Right atrium auricular region (tissue), 2 donors: ENCODE measurements at regions not wholly inside any gene's neighbourhood (a gene's known extent, or its start where the extent isn't known, plus 50 kb on each side); places are given as distances from the start of the nearest gene placed in this dataset.
"Not testable (repeated sequence)": the region's sequence is repeated elsewhere in the genome, so short reads cannot be mapped to it uniquely, and the experiment has no call there.

Experiments used
- DNase-seq: peaks from one replicate; pipeline ENCODE4 v3.0.0-alpha.2; 2019; ENCODE audit warnings: low spot score
- H3K27ac ChIP-seq, 2 donors: fragments of 200-600 bp; sonication (generic); 1 replicate in 1 of 2; 2 replicates in 1 of 2; pipeline ENCODE4 v1.5.1; 2016 to 2019
- H3K27me3 ChIP-seq, 2 donors: fragments of 200-600 bp; sonication (generic); one replicate each; pipeline versions ENCODE4 v1.5.1 to v1.6.0; 2017 to 2019
- H3K36me3 ChIP-seq: fragments of 200-600 bp; sonication (generic); one replicate; pipeline ENCODE4 v1.5.1; 2016
- H3K4me1 ChIP-seq, 2 donors: fragments of 200-600 bp; sonication (generic); one replicate each; pipeline versions ENCODE4 v1.5.1 to v1.6.0; 2017 to 2019
- H3K4me3 ChIP-seq, 2 donors: fragments of 200-600 bp; sonication (generic); 1 replicate in 1 of 2; 2 replicates in 1 of 2; pipeline ENCODE4 v1.5.1; 2017 to 2019; ENCODE audit warnings: mild to moderate bottlenecking in 1 of 2, moderate library complexity in 1 of 2
- H3K9me3 ChIP-seq, 2 donors: fragments of 200-600 bp; sonication (generic); one replicate each; pipeline ENCODE4 v1.5.1; 2019
- CTCF ChIP-seq, 2 donors: fragments of 200-600 bp; sonication (generic); IDR thresholded peaks; one replicate each; pipeline ENCODE4 v1.5.1; 2019; ENCODE audit warnings: antibody characterized with exemption in 2 of 2

GRCh38 chr2:147425437-147426029 lies 419.3 kb upstream of the ACVR2A start:
- Histone ChIP-seq H3K9me3 (no peaks in the 10 kb centered on the region), H3K4me1 (no peaks in the 10 kb centered on the region), H3K27me3 (no peaks in the 10 kb centered on the region), H3K27ac (no peak overlapping the region), H3K36me3 (no peaks in the 10 kb centered on the region), H3K4me3 (no peak overlapping the region)
- no peak for TF ChIP-seq CTCF (IDR thresholded peaks at IDR 0.05)
- no peak for DNase-seq

- Histone ChIP-seq H3K27me3 (no peaks in the 10 kb centered on the region), H3K4me1 (no peaks in the 10 kb centered on the region), H3K36me3 (no peaks in the 10 kb centered on the region), H3K27ac (no peak overlapping the region), H3K4me3 (no peak overlapping the region), H3K9me3 (no peaks in the 10 kb centered on the region)
- no peak for TF ChIP-seq CTCF (IDR thresholded peaks at IDR 0.05)
- no peak for DNase-seq
These were observed 420.1 kb upstream of the ACVR2A start for GRCh38 chr2:147424766-147425165.

GRCh38 chr2:147420947-147421675 lies 423.7 kb upstream of the ACVR2A start:
- DNase-seq: no peak
- no peak for TF ChIP-seq CTCF (IDR thresholded peaks at IDR 0.05)
- Histone ChIP-seq H3K4me3 (no peak overlapping the region), H3K4me1 (no peaks in the 10 kb centered on the region), H3K27ac (no peak overlapping the region), H3K27me3 (no peaks in the 10 kb centered on the region), H3K36me3 (no peaks in the 10 kb centered on the region), H3K9me3 (no peaks in the 10 kb centered on the region)

GRCh38 chr2:147420517-147420916 lies 424.3 kb upstream of the ACVR2A start:
- no peaks in the 10 kb centered on the region for H3K9me3 ChIP-seq
- H3K36me3 ChIP-seq: no peaks in the 10 kb centered on the region
- DNase-seq: no peak
- no peak overlapping the region for H3K27ac ChIP-seq
- H3K4me3 ChIP-seq: no peak overlapping the region
- no peak for TF ChIP-seq CTCF (IDR thresholded peaks at IDR 0.05)
- no peaks in the 10 kb centered on the region for H3K27me3 ChIP-seq
- no peaks in the 10 kb centered on the region for H3K4me1 ChIP-seq

- no peak overlapping the region for H3K4me3 ChIP-seq
- peaks cover 0 to 5% of the 10 kb centered on the region in 2 donors for H3K9me3 ChIP-seq
- no peak overlapping the region for H3K27ac ChIP-seq
- H3K27me3 ChIP-seq: no peaks in the 10 kb centered on the region
- no peak for TF ChIP-seq CTCF (IDR thresholded peaks at IDR 0.05)
- H3K36me3 ChIP-seq: no peaks in the 10 kb centered on the region
- H3K4me1 ChIP-seq: no peaks in the 10 kb centered on the region
- no peak for DNase-seq
These were observed 428.7 kb upstream of the ACVR2A start for GRCh38 chr2:147416099-147416498.

GRCh38 chr2:147414656-147415055 lies 430.2 kb upstream of the ACVR2A start:
- H3K4me3 ChIP-seq, DNase-seq, H3K36me3 ChIP-seq, H3K9me3 ChIP-seq, H3K4me1 ChIP-seq, H3K27ac ChIP-seq, H3K27me3 ChIP-seq: not testable (repeated sequence)
